Islet of Langerhans (tissue), 1 donor: ENCODE measurements at regions not wholly inside any gene's neighbourhood (a gene's known extent, or its start where the extent isn't known, plus 50 kb on each side); places are given as distances from the start of the nearest gene placed in this dataset.
"Not testable (repeated sequence)": the region's sequence is repeated elsewhere in the genome, so short reads cannot be mapped to it uniquely, and the experiment has no call there.

Experiments
- FAIRE-seq: peaks from one replicate; lab custom pipeline; 2011; peaks lifted over from hg19 to GRCh38; lab: Jason Lieb, UNC

- no peak for FAIRE-seq
Measured at GRCh38 chr21:17738176-17738953, 80.8 kb downstream of the C21orf91 start.

- FAIRE-seq, result no peak
Measured at GRCh38 chr21:17736072-17736471, 83.1 kb downstream of the C21orf91 start.

GRCh38 chr21:17733209-17733608 is 85.9 kb downstream of the C21orf91 start:
- no peak for FAIRE-seq

- FAIRE-seq, result no peak
Measured at GRCh38 chr21:17732306-17732705, 86.8 kb downstream of the C21orf91 start.

- no peak for FAIRE-seq
Measured at GRCh38 chr21:17731554-17731953, 87.6 kb downstream of the C21orf91 start.

GRCh38 chr21:17730782-17731181 is 88.4 kb downstream of the C21orf91 start:
- FAIRE-seq, result no peak

GRCh38 chr21:17729455-17729854 is 89.7 kb downstream of the C21orf91 start:
- no peak for FAIRE-seq

- FAIRE-seq, result no peak
Measured at GRCh38 chr21:17727361-17727760, 91.8 kb downstream of the C21orf91 start.

GRCh38 chr21:17726047-17726829 is 92.9 kb downstream of the C21orf91 start:
- FAIRE-seq, result peak; percentile 73

GRCh38 chr21:17725339-17725738 is 93.8 kb downstream of the C21orf91 start:
- FAIRE-seq, result peak; percentile 90

GRCh38 chr21:17712887-17713286 is 100.2 kb upstream of the BTG3 start:
- no peak for FAIRE-seq

- FAIRE-seq, result no peak
Measured at GRCh38 chr21:17711896-17712295, 99.2 kb upstream of the BTG3 start.

GRCh38 chr21:17709266-17709611 is 96.5 kb upstream of the BTG3 start:
- FAIRE-seq, result peak; percentile 9

- FAIRE-seq, result no peak
Measured at GRCh38 chr21:17708522-17709265, 96.0 kb upstream of the BTG3 start.

- FAIRE-seq, result no peak
Measured at GRCh38 chr21:17699524-17700189, 87.0 kb upstream of the BTG3 start.

- FAIRE-seq, result no peak
Measured at GRCh38 chr21:17697473-17697872, 84.8 kb upstream of the BTG3 start.

GRCh38 chr21:17694416-17694815 is 81.7 kb upstream of the BTG3 start:
- FAIRE-seq, result not testable (repeated sequence)

- no peak for FAIRE-seq
Measured at GRCh38 chr21:17693801-17694200, 81.1 kb upstream of the BTG3 start.

GRCh38 chr21:17690078-17690494 is 77.4 kb upstream of the BTG3 start:
- FAIRE-seq, result no peak

- no peak for FAIRE-seq
Measured at GRCh38 chr21:17688912-17689874, 76.5 kb upstream of the BTG3 start.

GRCh38 chr21:17682924-17683323 is 70.2 kb upstream of the BTG3 start:
- no peak for FAIRE-seq
